Activated T-helper 17 cell treated with anti-CD3 and anti-CD28 coated beads, Interleukin-2, amount 50 U/mL, for 72 hours (primary cell): ENCODE measurements at regions not wholly inside any gene's neighbourhood (a gene's known extent, or its start where the extent isn't known, plus 50 kb on each side); places are given as distances from the start of the nearest gene placed in this dataset.
"Not testable (repeated sequence)": the region's sequence is repeated elsewhere in the genome, so short reads cannot be mapped to it uniquely, and the experiment has no call there.

ENCODE experiments used
- ATAC-seq: fragments of 150-1000 bp; cut with Tn5 transposase; replicated peaks from 2 replicates; pipeline ENCODE4 v1.10.0; 2021; ENCODE audit warnings: mild to moderate bottlenecking, moderate library complexity
- H3K27ac Mint-ChIP-seq: one replicate; pipeline ENCODE4 v1.8.0; 2022; ENCODE audit warnings: mixed read lengths
- H3K27me3 Mint-ChIP-seq: one replicate; pipeline ENCODE4 v1.8.0; 2022; ENCODE audit warnings: mixed read lengths
- H3K36me3 Mint-ChIP-seq: one replicate; pipeline ENCODE4 v1.8.0; 2022; ENCODE audit warnings: low read depth, mild to moderate bottlenecking, mixed read lengths
- H3K4me1 Mint-ChIP-seq: one replicate; pipeline ENCODE4 v1.8.0; 2022; ENCODE audit warnings: mixed read lengths
- H3K4me3 Mint-ChIP-seq: one replicate; pipeline ENCODE4 v1.8.0; 2022; ENCODE audit warnings: mild to moderate bottlenecking, mixed read lengths
- H3K9me3 Mint-ChIP-seq: one replicate; pipeline ENCODE4 v1.8.0; 2022; ENCODE audit warnings: mixed read lengths

- no peak for ATAC-seq
- Mint-ChIP-seq H3K4me1 (no peaks in the 10 kb centered on the region), H3K9me3 (peaks cover 7% of the 10 kb centered on the region), H3K27me3 (no peaks in the 10 kb centered on the region), H3K27ac (no peak overlapping the region), H3K36me3 (no peaks in the 10 kb centered on the region), H3K4me3 (no peak overlapping the region)
Measured at GRCh38 chr7:118867860-118868259, 643.4 kb downstream of the ANKRD7 start.

GRCh38 chr7:118869141-118869540 is 644.6 kb downstream of the ANKRD7 start:
- not testable (repeated sequence) for ATAC-seq, H3K27me3 Mint-ChIP-seq

DNA sequence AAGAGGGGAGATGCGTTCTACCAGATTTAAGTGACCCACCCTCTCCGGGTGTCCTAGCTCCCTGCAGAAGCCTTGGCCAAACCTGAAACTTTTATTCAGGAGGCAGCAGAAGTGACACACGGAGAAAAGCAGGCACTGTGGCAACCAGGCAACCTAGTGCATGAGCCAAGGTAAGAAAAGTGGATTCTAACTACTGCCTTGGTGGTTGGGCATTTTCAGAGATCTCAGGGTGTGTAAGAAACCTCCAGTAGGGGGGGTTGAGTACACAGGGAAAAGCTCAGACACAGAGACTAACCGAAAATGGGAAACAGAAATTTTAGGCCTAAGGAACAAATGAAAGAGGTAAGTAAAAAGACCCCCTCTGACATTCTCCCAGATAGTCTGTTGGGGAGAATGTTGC is 645.7 kb downstream of the ANKRD7 start:
- Mint-ChIP-seq H3K4me3 (no peak overlapping the region), H3K36me3 (no peaks in the 10 kb centered on the region), H3K4me1 (no peaks in the 10 kb centered on the region), H3K27ac (no peak overlapping the region), H3K9me3 (peaks cover 3% of the 10 kb centered on the region), H3K27me3 (no peaks in the 10 kb centered on the region)
- no peak for ATAC-seq

More at GRCh38 chr7:118869141-118869540, 644.6 kb downstream of the ANKRD7 start:
- H3K36me3 Mint-ChIP-seq, H3K27ac Mint-ChIP-seq, H3K4me3 Mint-ChIP-seq, H3K4me1 Mint-ChIP-seq, H3K9me3 Mint-ChIP-seq: not testable (repeated sequence)

- H3K4me1 Mint-ChIP-seq, result no peaks in the 10 kb centered on the region
- peaks cover 3% of the 10 kb centered on the region for H3K9me3 Mint-ChIP-seq
- H3K27me3 Mint-ChIP-seq, result no peaks in the 10 kb centered on the region
- H3K27ac Mint-ChIP-seq, result no peak overlapping the region
- no peak overlapping the region for H3K4me3 Mint-ChIP-seq
- ATAC-seq, result no peak
- no peaks in the 10 kb centered on the region for H3K36me3 Mint-ChIP-seq
Measured at GRCh38 chr7:118872568-118872967, 648.1 kb downstream of the ANKRD7 start.

DNA sequence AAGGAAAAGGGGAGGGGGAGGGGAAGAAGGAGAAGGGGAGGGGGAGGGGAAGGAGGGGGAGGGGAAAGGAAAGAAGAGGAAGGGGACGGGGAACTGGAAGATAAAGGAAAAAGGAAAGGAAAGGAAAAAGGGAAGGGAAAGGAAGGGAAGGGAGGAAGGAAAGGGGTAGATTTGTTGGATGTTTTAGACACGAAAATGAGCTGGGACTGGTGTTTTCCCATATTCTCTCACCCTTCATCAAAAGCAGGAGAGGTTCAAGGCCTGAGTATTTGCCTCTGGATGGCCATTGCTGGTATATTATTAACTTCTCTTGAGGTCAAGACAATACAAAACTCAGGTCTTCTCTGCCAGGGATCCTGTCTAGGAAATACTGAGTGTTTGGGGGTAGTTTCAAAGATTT is 652.7 kb downstream of the ANKRD7 start:
- no peaks in the 10 kb centered on the region for H3K9me3 Mint-ChIP-seq
- no peaks in the 10 kb centered on the region for H3K36me3 Mint-ChIP-seq
- ATAC-seq, result no peak
- H3K4me1 Mint-ChIP-seq, result no peaks in the 10 kb centered on the region
- no peak overlapping the region for H3K4me3 Mint-ChIP-seq
- no peak overlapping the region for H3K27ac Mint-ChIP-seq
- H3K27me3 Mint-ChIP-seq, result no peaks in the 10 kb centered on the region

DNA sequence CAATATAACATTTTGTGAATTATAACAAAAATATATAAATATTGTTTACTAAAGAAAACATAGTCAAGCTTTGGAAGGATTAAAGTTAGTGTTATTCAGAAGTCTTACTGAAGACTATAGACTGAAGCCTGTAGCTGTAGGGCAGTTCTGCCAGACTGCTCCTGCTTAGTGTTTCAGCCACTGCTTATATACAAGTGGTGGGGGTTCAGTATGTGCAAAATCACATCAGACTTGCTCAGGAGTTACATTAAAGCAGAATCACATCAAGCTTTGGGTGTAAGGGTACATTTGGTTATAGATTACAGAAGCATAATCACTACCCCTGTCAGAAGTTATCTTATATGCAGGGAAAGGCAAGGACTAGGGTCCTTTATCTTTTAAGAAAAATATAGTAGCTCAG is 653.8 kb downstream of the ANKRD7 start:
- H3K9me3 Mint-ChIP-seq, result no peaks in the 10 kb centered on the region
- no peaks in the 10 kb centered on the region for H3K4me1 Mint-ChIP-seq
- ATAC-seq, result no peak
- no peaks in the 10 kb centered on the region for H3K27me3 Mint-ChIP-seq
- no peaks in the 10 kb centered on the region for H3K36me3 Mint-ChIP-seq
- no peak overlapping the region for H3K27ac Mint-ChIP-seq
- H3K4me3 Mint-ChIP-seq, result no peak overlapping the region

DNA sequence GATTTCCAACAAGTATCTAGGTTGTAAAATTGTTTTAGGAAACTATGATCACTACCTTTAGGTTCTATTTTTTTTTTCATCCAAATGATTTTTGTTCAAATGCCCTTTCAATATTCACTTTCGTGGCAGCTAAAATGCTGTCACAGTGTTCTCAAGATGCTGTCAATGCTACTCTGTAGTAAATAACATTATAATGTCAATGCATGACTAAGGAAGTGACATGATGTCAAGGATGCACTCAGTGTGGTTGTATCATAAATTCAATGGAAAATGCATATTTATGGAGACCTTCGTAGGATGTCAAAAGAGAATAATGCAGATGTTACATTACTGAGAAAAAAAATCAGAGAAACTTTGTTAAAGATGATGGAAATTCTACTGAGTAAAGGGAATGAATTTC is 673.8 kb downstream of the ANKRD7 start:
- H3K4me3 Mint-ChIP-seq, result no peak overlapping the region
- no peak for ATAC-seq
- no peaks in the 10 kb centered on the region for H3K27me3 Mint-ChIP-seq

DNA sequence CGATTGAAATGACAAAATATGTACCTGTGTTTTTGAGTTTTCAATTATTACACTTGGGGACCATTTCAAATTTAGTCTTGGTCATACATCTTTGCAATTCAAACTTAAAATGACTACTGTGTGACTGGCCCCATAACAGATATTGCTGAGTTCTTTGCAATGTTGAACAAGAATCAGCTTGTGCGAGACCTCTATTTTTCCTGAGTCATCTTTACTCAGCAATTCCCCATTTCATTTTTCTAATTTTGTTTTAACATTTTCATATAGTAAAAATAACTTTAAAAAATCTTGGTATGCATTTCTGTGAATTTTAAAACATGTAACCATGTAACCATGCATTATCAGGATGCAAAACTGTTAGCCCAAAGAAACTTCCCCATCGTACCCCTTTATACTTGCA is 678.1 kb downstream of the ANKRD7 start:
- no peak for ATAC-seq
- H3K36me3 Mint-ChIP-seq, result no peaks in the 10 kb centered on the region
- no peak overlapping the region for H3K4me3 Mint-ChIP-seq
- H3K4me1 Mint-ChIP-seq, result no peaks in the 10 kb centered on the region
- H3K9me3 Mint-ChIP-seq, result peaks cover 4% of the 10 kb centered on the region
- no peaks in the 10 kb centered on the region for H3K27me3 Mint-ChIP-seq
- no peak overlapping the region for H3K27ac Mint-ChIP-seq

More for the DNA sequence above, 673.8 kb downstream of the ANKRD7 start:
- Mint-ChIP-seq H3K36me3 (no peaks in the 10 kb centered on the region), H3K4me1 (no peaks in the 10 kb centered on the region), H3K9me3 (peaks cover 4% of the 10 kb centered on the region), H3K27ac (no peak overlapping the region)

DNA sequence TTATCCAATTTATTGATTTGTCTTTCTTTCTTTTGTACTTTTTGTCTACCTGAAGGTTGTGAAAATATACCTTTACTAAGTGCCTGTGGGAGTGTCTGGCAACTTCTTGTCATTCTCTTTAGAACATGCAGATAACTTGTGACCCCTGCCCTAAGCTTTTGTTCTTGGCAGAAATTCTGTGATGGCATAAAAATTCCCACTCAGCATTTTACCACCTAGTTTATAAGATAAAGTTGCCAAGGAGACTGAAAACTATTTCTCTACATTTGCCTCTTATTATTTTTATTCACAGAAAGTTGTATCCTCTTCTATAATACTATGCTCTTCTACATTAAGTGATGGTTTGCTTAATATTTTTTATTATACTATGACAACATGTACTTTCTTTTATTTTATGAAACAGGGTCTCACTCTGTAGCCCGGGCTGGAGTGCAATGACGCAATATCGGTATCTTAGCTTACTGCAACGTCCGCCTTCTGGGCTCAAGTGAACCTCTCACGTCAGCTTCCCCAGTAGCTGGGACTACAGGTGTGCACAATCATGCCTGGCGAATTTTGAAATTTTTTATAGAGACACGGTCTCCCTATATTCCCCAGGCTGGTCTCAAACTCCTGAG is 683.5 kb downstream of the ANKRD7 start:
- ATAC-seq, result no peak
- no peak overlapping the region for H3K27ac Mint-ChIP-seq
- H3K4me3 Mint-ChIP-seq, result no peak overlapping the region
- no peaks in the 10 kb centered on the region for H3K36me3 Mint-ChIP-seq
- H3K9me3 Mint-ChIP-seq, result no peaks in the 10 kb centered on the region
- no peaks in the 10 kb centered on the region for H3K27me3 Mint-ChIP-seq
- H3K4me1 Mint-ChIP-seq, result no peaks in the 10 kb centered on the region

- not testable (repeated sequence) for H3K36me3 Mint-ChIP-seq, H3K27me3 Mint-ChIP-seq, ATAC-seq, H3K4me1 Mint-ChIP-seq, H3K27ac Mint-ChIP-seq, H3K9me3 Mint-ChIP-seq, H3K4me3 Mint-ChIP-seq
Measured at GRCh38 chr7:118916120-118916519, 691.6 kb downstream of the ANKRD7 start.

GRCh38 chr7:118918556-118918955 is 694.1 kb downstream of the ANKRD7 start:
- H3K27me3 Mint-ChIP-seq, result no peaks in the 10 kb centered on the region
- H3K9me3 Mint-ChIP-seq, result no peaks in the 10 kb centered on the region
- ATAC-seq, result no peak
- no peak overlapping the region for H3K4me3 Mint-ChIP-seq
- no peak overlapping the region for H3K27ac Mint-ChIP-seq
- H3K4me1 Mint-ChIP-seq, result no peaks in the 10 kb centered on the region
- no peaks in the 10 kb centered on the region for H3K36me3 Mint-ChIP-seq

DNA sequence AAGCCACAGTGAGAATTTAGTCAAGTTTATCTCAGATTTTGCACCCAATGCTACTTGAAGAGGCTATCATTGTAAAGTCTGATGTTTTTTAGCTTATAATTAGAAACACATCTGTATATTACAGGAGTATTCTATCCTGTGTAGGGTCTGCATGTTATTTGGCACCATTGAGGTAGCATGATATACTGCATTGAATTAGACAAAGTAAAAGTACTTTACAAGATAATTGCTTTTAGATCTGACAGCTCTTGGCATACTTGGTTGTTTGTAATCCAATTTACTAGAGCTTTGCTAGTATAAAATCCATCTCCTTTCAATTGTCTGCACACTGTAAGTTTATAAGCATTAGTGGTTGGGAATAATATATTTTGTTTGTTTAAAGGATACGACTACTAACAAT is 714.3 kb downstream of the ANKRD7 start:
- Mint-ChIP-seq H3K36me3 (no peaks in the 10 kb centered on the region), H3K9me3 (no peaks in the 10 kb centered on the region), H3K4me3 (no peak overlapping the region), H3K27me3 (no peaks in the 10 kb centered on the region), H3K4me1 (no peaks in the 10 kb centered on the region), H3K27ac (no peak overlapping the region)
- no peak for ATAC-seq

- Mint-ChIP-seq H3K4me1 (no peaks in the 10 kb centered on the region), H3K4me3 (no peak overlapping the region), H3K27me3 (no peaks in the 10 kb centered on the region), H3K36me3 (no peaks in the 10 kb centered on the region), H3K27ac (no peak overlapping the region), H3K9me3 (peaks cover 3% of the 10 kb centered on the region)
- no peak for ATAC-seq
Measured at GRCh38 chr7:118944271-118944670, 719.8 kb downstream of the ANKRD7 start.

DNA sequence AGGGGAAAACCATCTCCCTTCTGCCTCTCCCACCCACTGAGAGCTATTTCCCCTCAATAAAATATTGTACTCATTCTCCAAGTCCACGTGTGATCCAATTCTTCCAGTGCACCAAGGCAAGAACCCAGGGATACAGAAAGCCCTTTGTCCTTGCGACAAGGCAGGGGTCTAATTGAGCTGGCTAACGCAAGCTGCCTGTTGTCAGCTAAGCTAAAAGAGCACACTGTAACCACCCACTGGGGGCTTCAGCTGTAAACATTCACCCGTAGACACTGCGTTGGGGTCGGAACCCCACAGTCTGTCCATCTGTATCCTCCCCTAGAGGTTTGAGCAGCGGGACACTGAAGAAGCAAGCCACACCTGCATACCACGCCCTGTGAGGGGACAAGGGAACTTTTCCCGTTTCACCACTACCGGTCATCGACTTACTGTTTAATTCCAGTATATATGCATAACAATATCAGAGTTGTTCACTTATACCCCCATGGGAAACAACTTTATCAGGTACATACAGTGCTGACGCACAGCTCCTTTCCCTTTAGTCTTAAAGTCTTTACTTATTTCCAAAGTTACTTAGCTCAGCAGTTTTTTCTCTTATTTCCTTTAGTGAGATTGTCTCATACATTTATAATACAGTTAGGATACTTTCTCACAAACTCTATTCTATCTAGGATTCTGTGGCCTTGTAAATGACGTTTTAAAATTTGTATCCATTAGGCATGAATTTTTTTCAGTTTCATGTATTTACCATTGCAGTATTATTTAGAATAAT is 721.6 kb downstream of the ANKRD7 start:
- H3K9me3 Mint-ChIP-seq, result peaks cover 3% of the 10 kb centered on the region

DNA sequence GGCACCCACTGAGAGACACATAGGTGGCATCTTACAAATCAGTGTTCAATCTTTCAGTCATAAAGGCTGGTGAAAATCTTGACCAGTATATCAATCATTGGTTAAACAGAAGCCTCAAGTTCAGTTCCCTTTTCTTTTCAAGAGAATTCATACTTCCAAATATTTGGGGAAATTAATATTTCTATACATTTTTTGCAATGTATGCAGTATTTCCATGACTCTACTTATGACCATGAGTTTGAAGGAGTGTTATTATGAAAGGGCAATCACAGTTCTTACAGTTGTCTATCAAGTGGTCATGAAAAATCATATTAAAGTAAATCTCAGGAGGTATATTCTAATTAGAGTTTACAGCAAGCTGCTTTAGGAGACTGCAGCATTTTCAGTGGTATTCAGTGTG is 724.0 kb downstream of the ANKRD7 start:
- Mint-ChIP-seq H3K4me3 (no peak overlapping the region), H3K27me3 (no peaks in the 10 kb centered on the region), H3K36me3 (no peaks in the 10 kb centered on the region), H3K4me1 (no peaks in the 10 kb centered on the region), H3K9me3 (peaks cover 11% of the 10 kb centered on the region), H3K27ac (no peak overlapping the region)
- ATAC-seq, result no peak

More for the DNA sequence above, 721.6 kb downstream of the ANKRD7 start:
- no peak overlapping the region for H3K27ac Mint-ChIP-seq
- no peak for ATAC-seq
- no peak overlapping the region for H3K4me3 Mint-ChIP-seq
- H3K27me3 Mint-ChIP-seq, result no peaks in the 10 kb centered on the region
- H3K36me3 Mint-ChIP-seq, result no peaks in the 10 kb centered on the region
- H3K4me1 Mint-ChIP-seq, result no peaks in the 10 kb centered on the region
